Astrocyte (in vitro differentiated cells and primary cell): ENCODE measurements at regions not wholly inside any gene's neighbourhood (a gene's known extent, or its start where the extent isn't known, plus 50 kb on each side); places are given as distances from the start of the nearest gene placed in this dataset.

Experiments used
- DNase-seq: peaks from one replicate; pipeline ENCODE4 v3.0.0-alpha.2; 2010; ENCODE audit warnings: low read depth
- FAIRE-seq: peaks from 2 replicates; lab custom pipeline; 2011; peaks lifted over from hg19 to GRCh38; lab: Jason Lieb, UNC
- H2AFZ ChIP-seq: 2 replicates; pipeline ENCODE4 v1.6.0; 2012; ENCODE audit warnings: low read depth, low read length, inconsistent platforms
- H3K27ac ChIP-seq: 2 replicates; pipeline ENCODE4 v1.5.1; 2011; ENCODE audit warnings: low read depth, low read length, inconsistent platforms
- H3K27me3 ChIP-seq: 2 replicates; pipeline ENCODE4 v1.6.0; 2011; ENCODE audit warnings: low read length, inconsistent platforms; ENCODE audit not compliant: insufficient read depth
- H3K36me3 ChIP-seq: 2 replicates; pipeline ENCODE4 v1.5.1; 2011; ENCODE audit warnings: low read length, inconsistent platforms; ENCODE audit not compliant: insufficient read depth
- H3K4me1 ChIP-seq: 2 replicates; pipeline ENCODE4 v1.5.1; 2011; ENCODE audit warnings: low read length, inconsistent platforms; ENCODE audit not compliant: insufficient read depth
- H3K4me2 ChIP-seq: 2 replicates; pipeline ENCODE4 v1.6.0; 2012; ENCODE audit warnings: low read length, inconsistent platforms
- H3K4me3 ChIP-seq: 2 replicates; pipeline ENCODE4 v1.5.1; 2011; ENCODE audit warnings: low read depth, mild to moderate bottlenecking, low read length, inconsistent platforms; ENCODE audit not compliant: insufficient read depth
- H3K79me2 ChIP-seq: 2 replicates; pipeline ENCODE4 v1.6.0; 2012; ENCODE audit warnings: mild to moderate bottlenecking, low read length, inconsistent platforms; ENCODE audit not compliant: insufficient read depth
- H3K9ac ChIP-seq: 2 replicates; pipeline ENCODE4 v1.6.0; 2012; ENCODE audit warnings: mild to moderate bottlenecking, low read length, inconsistent platforms
- H3K9me3 ChIP-seq: 2 replicates; pipeline ENCODE4 v1.5.1; 2012; ENCODE audit warnings: low read depth, mild to moderate bottlenecking, low read length, inconsistent platforms; ENCODE audit not compliant: insufficient read depth
- H4K20me1 ChIP-seq: 2 replicates; pipeline ENCODE4 v1.6.0; 2012; ENCODE audit warnings: low read length, inconsistent platforms; ENCODE audit not compliant: insufficient read depth
- H3K27ac Mint-ChIP-seq: one replicate; pipeline ENCODE4 v1.8.0; 2021; ENCODE audit warnings: mild to moderate bottlenecking, mixed read lengths; ENCODE audit not compliant: unreplicated experiment
- H3K27me3 Mint-ChIP-seq: one replicate; pipeline ENCODE4 v1.8.0; 2021; ENCODE audit warnings: low read depth, mixed read lengths; ENCODE audit not compliant: unreplicated experiment
- H3K36me3 Mint-ChIP-seq: one replicate; pipeline ENCODE4 v1.8.0; 2021; ENCODE audit warnings: low read depth, mixed read lengths; ENCODE audit not compliant: unreplicated experiment
- H3K4me1 Mint-ChIP-seq: one replicate; pipeline ENCODE4 v1.8.0; 2021; ENCODE audit warnings: low read depth, mixed read lengths; ENCODE audit not compliant: unreplicated experiment
- H3K4me3 Mint-ChIP-seq: one replicate; pipeline ENCODE4 v1.8.0; 2021; ENCODE audit warnings: mild to moderate bottlenecking, moderate library complexity, mixed read lengths; ENCODE audit not compliant: unreplicated experiment
- H3K9me3 Mint-ChIP-seq: one replicate; pipeline ENCODE4 v1.8.0; 2021; ENCODE audit warnings: mild to moderate bottlenecking, mixed read lengths; ENCODE audit not compliant: unreplicated experiment
- EZH2 ChIP-seq: IDR thresholded peaks from 2 replicates; pipeline ENCODE4 v1.6.1; 2012; ENCODE audit warnings: mild to moderate bottlenecking, low read length, inconsistent platforms; ENCODE audit not compliant: insufficient read depth
- TF ChIP-seq, protein P1 (sequence below): IDR thresholded peaks from 2 replicates; pipeline ENCODE4 v1.5.1; 2011; ENCODE audit warnings: low read depth, mild to moderate bottlenecking, inconsistent platforms, low read length, moderate library complexity; ENCODE audit not compliant: insufficient read depth

DNA sequence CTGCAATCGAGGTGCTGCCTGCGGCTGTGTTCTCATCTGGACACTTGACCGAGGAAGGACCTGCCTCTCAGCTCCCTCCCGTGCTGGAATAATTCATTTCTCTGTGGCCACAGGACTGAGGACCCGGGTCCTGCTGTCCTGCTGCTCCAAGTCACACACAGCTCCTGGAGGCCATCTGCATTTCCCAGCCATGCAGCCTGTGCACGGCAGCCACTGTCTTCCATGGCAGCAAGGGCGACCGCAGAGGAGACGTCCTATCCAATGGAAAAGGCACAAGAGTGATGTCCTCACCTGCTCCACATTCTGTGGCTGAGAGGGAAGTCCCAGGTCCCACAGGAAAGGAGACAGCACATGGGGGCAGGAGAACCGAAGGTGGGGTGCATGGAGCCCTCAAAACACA, 495.8 kb downstream of the BRD1 start:
- FAIRE-seq = no peak

DNA sequence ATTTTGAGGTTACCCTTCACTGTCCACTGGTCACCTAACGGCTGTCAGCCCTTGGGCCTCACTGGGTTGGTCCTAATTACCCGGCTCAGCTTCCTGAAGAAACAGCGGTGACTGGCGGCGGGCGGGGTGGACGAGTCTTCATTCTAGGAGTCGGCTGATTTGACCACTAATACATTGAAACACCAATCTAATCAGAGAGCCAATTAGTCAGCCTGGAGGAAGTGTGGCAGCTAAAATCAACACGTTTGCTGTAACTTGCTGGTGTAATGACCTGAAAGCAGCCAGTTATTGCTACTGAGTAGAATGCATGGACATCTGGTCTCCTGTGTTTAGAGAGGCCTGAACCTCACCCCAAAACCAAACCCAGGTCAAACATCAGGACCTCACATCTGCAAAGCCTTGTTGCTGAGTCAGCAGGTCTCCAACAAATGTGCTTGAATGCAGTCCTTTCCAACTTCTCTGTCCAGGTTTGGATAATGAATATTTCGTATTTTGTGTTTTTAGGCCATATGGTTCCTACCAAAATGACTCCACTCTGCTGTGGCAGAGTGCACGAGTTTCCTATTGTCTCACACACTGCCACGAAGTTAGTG, 496.4 kb downstream of the BRD1 start:
- no peak overlapping the region for H3K27ac Mint-ChIP-seq
- no peak for DNase-seq
- Histone ChIP-seq H3K4me2 (no peak overlapping the region), H3K9me3 (peaks cover 11% of the 10 kb centered on the region), H3K27me3 (no peaks in the 10 kb centered on the region), H2AFZ (no peak overlapping the region), H3K4me1 (no peaks in the 10 kb centered on the region), H3K27ac (no peak overlapping the region), H4K20me1 (no peaks in the 10 kb centered on the region), H3K4me3 (no peak overlapping the region), H3K79me2 (no peaks in the 10 kb centered on the region), H3K36me3 (no peaks in the 10 kb centered on the region), H3K9ac (no peak overlapping the region)
- TF ChIP-seq, protein P1, sequence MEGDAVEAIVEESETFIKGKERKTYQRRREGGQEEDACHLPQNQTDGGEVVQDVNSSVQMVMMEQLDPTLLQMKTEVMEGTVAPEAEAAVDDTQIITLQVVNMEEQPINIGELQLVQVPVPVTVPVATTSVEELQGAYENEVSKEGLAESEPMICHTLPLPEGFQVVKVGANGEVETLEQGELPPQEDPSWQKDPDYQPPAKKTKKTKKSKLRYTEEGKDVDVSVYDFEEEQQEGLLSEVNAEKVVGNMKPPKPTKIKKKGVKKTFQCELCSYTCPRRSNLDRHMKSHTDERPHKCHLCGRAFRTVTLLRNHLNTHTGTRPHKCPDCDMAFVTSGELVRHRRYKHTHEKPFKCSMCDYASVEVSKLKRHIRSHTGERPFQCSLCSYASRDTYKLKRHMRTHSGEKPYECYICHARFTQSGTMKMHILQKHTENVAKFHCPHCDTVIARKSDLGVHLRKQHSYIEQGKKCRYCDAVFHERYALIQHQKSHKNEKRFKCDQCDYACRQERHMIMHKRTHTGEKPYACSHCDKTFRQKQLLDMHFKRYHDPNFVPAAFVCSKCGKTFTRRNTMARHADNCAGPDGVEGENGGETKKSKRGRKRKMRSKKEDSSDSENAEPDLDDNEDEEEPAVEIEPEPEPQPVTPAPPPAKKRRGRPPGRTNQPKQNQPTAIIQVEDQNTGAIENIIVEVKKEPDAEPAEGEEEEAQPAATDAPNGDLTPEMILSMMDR = no peak
- H3K4me3 Mint-ChIP-seq = no peak overlapping the region
- no peak for FAIRE-seq
- H3K4me1 Mint-ChIP-seq = no peaks in the 10 kb centered on the region
- peaks cover 11% of the 10 kb centered on the region for H3K9me3 Mint-ChIP-seq
- no peaks in the 10 kb centered on the region for H3K36me3 Mint-ChIP-seq
- H3K27me3 Mint-ChIP-seq = peaks cover 35% of the 10 kb centered on the region

More for the DNA sequence above, 495.8 kb downstream of the BRD1 start:
- no peaks in the 10 kb centered on the region for H3K79me2 ChIP-seq
- Mint-ChIP-seq H3K4me3 (no peak overlapping the region), H3K27me3 (peaks cover 31% of the 10 kb centered on the region), H3K27ac (no peak overlapping the region), H3K36me3 (no peaks in the 10 kb centered on the region), H3K9me3 (peaks cover 10% of the 10 kb centered on the region), H3K4me1 (no peaks in the 10 kb centered on the region)
- no peak for DNase-seq
- no peak overlapping the region for H3K9ac ChIP-seq
- no peak overlapping the region for H2AFZ ChIP-seq
- no peak overlapping the region for H3K4me3 ChIP-seq
- H3K4me2 ChIP-seq = no peak overlapping the region
- H4K20me1 ChIP-seq = no peaks in the 10 kb centered on the region
- TF ChIP-seq, protein P1 = no peak
- TF ChIP-seq EZH2 = no peak
- H3K36me3 ChIP-seq = no peaks in the 10 kb centered on the region
- no peak overlapping the region for H3K27ac ChIP-seq
- no peaks in the 10 kb centered on the region for H3K27me3 ChIP-seq
- H3K4me1 ChIP-seq = no peaks in the 10 kb centered on the region
- H3K9me3 ChIP-seq = peaks cover 11% of the 10 kb centered on the region

DNA sequence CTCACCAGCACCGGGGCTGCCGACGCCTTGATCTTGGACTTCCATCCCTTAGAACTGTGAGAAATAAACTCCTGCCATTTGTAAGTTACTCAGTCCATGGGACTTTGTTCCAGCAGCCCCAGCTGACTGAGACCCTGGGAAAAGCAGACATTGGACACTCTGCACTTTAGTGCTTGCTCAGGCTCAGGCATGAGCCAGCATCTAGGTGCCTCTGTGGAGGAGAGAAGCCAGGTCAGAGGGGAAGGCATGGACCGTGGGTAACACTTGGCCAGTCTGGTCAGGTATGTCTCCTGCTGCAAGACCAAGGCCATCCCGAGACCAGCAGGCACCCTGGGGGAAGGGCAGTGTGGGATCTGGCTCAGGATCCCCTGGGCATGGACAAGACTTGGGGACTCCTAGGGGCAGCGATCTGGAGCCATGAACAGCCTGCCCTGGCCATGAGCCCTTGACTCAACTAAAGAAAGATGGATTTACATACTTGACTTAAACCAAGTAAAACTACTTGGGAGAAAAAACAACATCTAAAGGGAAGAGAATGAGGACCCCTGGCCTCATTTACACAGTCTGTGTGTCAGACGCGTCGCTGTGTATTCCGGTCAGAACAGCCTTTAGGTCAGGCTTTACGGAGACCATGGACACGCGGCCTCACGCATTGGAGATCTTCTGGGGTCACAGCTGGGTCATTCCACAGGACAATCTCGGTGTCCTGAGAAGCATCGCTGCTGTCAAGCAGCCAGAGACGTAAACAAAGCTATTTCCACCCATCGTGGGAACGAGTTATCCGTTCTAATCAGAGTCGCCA, 497.1 kb downstream of the BRD1 start:
- Histone ChIP-seq H3K27me3 (no peaks in the 10 kb centered on the region), H3K9me3 (peaks cover 11% of the 10 kb centered on the region), H3K79me2 (no peaks in the 10 kb centered on the region), H3K4me3 (no peak overlapping the region), H3K27ac (no peak overlapping the region), H2AFZ (no peak overlapping the region), H4K20me1 (no peaks in the 10 kb centered on the region), H3K36me3 (no peaks in the 10 kb centered on the region), H3K4me2 (no peak overlapping the region), H3K9ac (no peak overlapping the region), H3K4me1 (no peaks in the 10 kb centered on the region)
- Mint-ChIP-seq H3K36me3 (no peaks in the 10 kb centered on the region), H3K27me3 (peaks cover 36% of the 10 kb centered on the region), H3K27ac (no peak overlapping the region), H3K4me1 (no peaks in the 10 kb centered on the region), H3K9me3 (peaks cover 11% of the 10 kb centered on the region), H3K4me3 (no peak overlapping the region)
- DNase-seq (no peak), FAIRE-seq (no peak)
- TF ChIP-seq EZH2 = no peak
- TF ChIP-seq, protein P1 = no peak
